HS-5 (cell line): ENCODE measurements at regions not wholly inside any gene's neighbourhood (a gene's known extent, or its start where the extent isn't known, plus 50 kb on each side); places are given as distances from the start of the nearest gene placed in this dataset.

Source experiments
- DNase-seq: peaks from one replicate; pipeline ENCODE4 v3.0.0-alpha.2; 2012; ENCODE audit warnings: low read depth

- DNase-seq, result no peak
These were observed 118.3 kb upstream of the PDE5A start for GRCh38 chr4:119746951-119747350.

- DNase-seq, result no peak
These were observed 116.7 kb upstream of the PDE5A start for GRCh38 chr4:119745351-119745750.

- no peak for DNase-seq
These were observed 116.0 kb upstream of the PDE5A start for GRCh38 chr4:119744580-119744979.

GRCh38 chr4:119743644-119744043, 115.0 kb upstream of the PDE5A start:
- no peak for DNase-seq

GRCh38 chr4:119739796-119740195, 111.2 kb upstream of the PDE5A start:
- DNase-seq, result no peak

GRCh38 chr4:119738901-119739300, 110.3 kb upstream of the PDE5A start:
- no peak for DNase-seq

GRCh38 chr4:119736559-119736958, 108.0 kb upstream of the PDE5A start:
- DNase-seq, result no peak

- peak; percentile 92 for DNase-seq
These were observed 106.6 kb upstream of the PDE5A start for GRCh38 chr4:119735165-119735651.

GRCh38 chr4:119733431-119733830, 104.8 kb upstream of the PDE5A start:
- no peak for DNase-seq

- DNase-seq, result no peak
These were observed 103.2 kb upstream of the PDE5A start for GRCh38 chr4:119731778-119732177.

- no peak for DNase-seq
These were observed 102.6 kb upstream of the PDE5A start for GRCh38 chr4:119731146-119731742.

- no peak for DNase-seq
These were observed 102.0 kb upstream of the PDE5A start for GRCh38 chr4:119730671-119730950.

- DNase-seq, result peak; percentile 84
These were observed 101.4 kb upstream of the PDE5A start for GRCh38 chr4:119729835-119730670.

GRCh38 chr4:119728692-119729593, 100.3 kb upstream of the PDE5A start:
- DNase-seq, result no peak

- DNase-seq, result no peak
These were observed 99.6 kb upstream of the PDE5A start for GRCh38 chr4:119728185-119728584.

- no peak for DNase-seq
These were observed 97.9 kb upstream of the PDE5A start for GRCh38 chr4:119726505-119726904.

- no peak for DNase-seq
These were observed 97.2 kb upstream of the PDE5A start for GRCh38 chr4:119725688-119726330.

- DNase-seq, result no peak
These were observed 96.4 kb upstream of the PDE5A start for GRCh38 chr4:119725011-119725410.

- no peak for DNase-seq
These were observed 94.1 kb upstream of the PDE5A start for GRCh38 chr4:119722670-119723069.

- no peak for DNase-seq
These were observed 93.3 kb upstream of the PDE5A start for GRCh38 chr4:119721878-119722277.

GRCh38 chr4:119715490-119716445, 87.2 kb upstream of the PDE5A start:
- DNase-seq, result no peak
